ENCODE measurements at regions not wholly inside any gene's neighbourhood (a gene's known extent, or its start where the extent isn't known, plus 50 kb on each side); places are given as distances from the start of the nearest gene placed in this dataset.
"Not testable (repeated sequence)": the region's sequence is repeated elsewhere in the genome, so short reads cannot be mapped to it uniquely, and the experiment has no call there.

- peak overlapping the region; percentile 62 for H3K4me3 ChIP-seq (ENCODE audit: insufficient read depth, low read length)
- peaks cover 54% of the 10 kb centered on the region for H3K4me1 ChIP-seq (ENCODE audit: insufficient read depth, low read length)
- H4K20me1 ChIP-seq (ENCODE audit: insufficient read depth, low read length): peaks cover 19% of the 10 kb centered on the region
- DNase-seq (ENCODE audit: insufficient read length, low spot score, missing footprints): peak; percentile 78
- H3K27ac ChIP-seq (ENCODE audit: low read depth, low read length): peak overlapping the region; percentile 91
- H3K36me3 ChIP-seq (ENCODE audit: insufficient read depth, low read length): peaks cover 69% of the 10 kb centered on the region
- peaks cover 92% of the 10 kb centered on the region for H3K79me2 ChIP-seq (ENCODE audit: insufficient read depth, low read length)
- no peak overlapping the region for H2AFZ ChIP-seq (ENCODE audit: low read length)
- H3K4me2 ChIP-seq (ENCODE audit: insufficient read depth, low read length): peak overlapping the region; percentile 89
- no peaks in the 10 kb centered on the region for H3K27me3 ChIP-seq (ENCODE audit: insufficient read depth, low read length)
- no peak for TF ChIP-seq CTCF (IDR thresholded peaks at IDR 0.05; ENCODE audit: extremely low read depth, low read depth, low read length)
- no peaks in the 10 kb centered on the region for H3K9me3 ChIP-seq (ENCODE audit: low read depth, low read length)
Observed at GRCh38 chr7:130956417-130957136, 222.6 kb upstream of the KLF14 start.

- TF ChIP-seq CTCF (IDR thresholded peaks at IDR 0.05; ENCODE audit: extremely low read depth, low read depth, low read length): no peak
- Histone ChIP-seq H3K4me1 (ENCODE audit: insufficient read depth, low read length) (peaks cover 60% of the 10 kb centered on the region), H2AFZ (ENCODE audit: low read length) (no peak overlapping the region), H3K27ac (ENCODE audit: low read depth, low read length) (peak overlapping the region; percentile 91), H4K20me1 (ENCODE audit: insufficient read depth, low read length) (peaks cover 15% of the 10 kb centered on the region), H3K4me3 (ENCODE audit: insufficient read depth, low read length) (peak overlapping the region; percentile 62), H3K79me2 (ENCODE audit: insufficient read depth, low read length) (peaks cover 91% of the 10 kb centered on the region), H3K27me3 (ENCODE audit: insufficient read depth, low read length) (no peaks in the 10 kb centered on the region), H3K36me3 (ENCODE audit: insufficient read depth, low read length) (peaks cover 63% of the 10 kb centered on the region), H3K9me3 (ENCODE audit: low read depth, low read length) (no peaks in the 10 kb centered on the region), H3K4me2 (ENCODE audit: insufficient read depth, low read length) (peak overlapping the region; percentile 89)
- DNase-seq (ENCODE audit: insufficient read length, low spot score, missing footprints): no peak
Observed at GRCh38 chr7:130957137-130957513, 223.1 kb upstream of the KLF14 start.

- H3K9me3 ChIP-seq (ENCODE audit: low read depth, low read length); DNase-seq (ENCODE audit: insufficient read length, low spot score, missing footprints); H2AFZ ChIP-seq (ENCODE audit: low read length); H3K27me3 ChIP-seq (ENCODE audit: insufficient read depth, low read length): not testable (repeated sequence)
- Histone ChIP-seq H3K79me2 (ENCODE audit: insufficient read depth, low read length) (peaks cover 91% of the 10 kb centered on the region), H3K36me3 (ENCODE audit: insufficient read depth, low read length) (peaks cover 56% of the 10 kb centered on the region), H3K4me3 (ENCODE audit: insufficient read depth, low read length) (peak overlapping the region; percentile 22), H3K4me2 (ENCODE audit: insufficient read depth, low read length) (peak overlapping the region; percentile 89), H4K20me1 (ENCODE audit: insufficient read depth, low read length) (peaks cover 12% of the 10 kb centered on the region), H3K4me1 (ENCODE audit: insufficient read depth, low read length) (peaks cover 65% of the 10 kb centered on the region), H3K27ac (ENCODE audit: low read depth, low read length) (peak overlapping the region; percentile 91)
Observed at GRCh38 chr7:130957722-130958435, 223.9 kb upstream of the KLF14 start.

- H3K27ac ChIP-seq (ENCODE audit: low read depth, low read length): peak overlapping the region; percentile 100
- peaks cover 52% of the 10 kb centered on the region for H3K36me3 ChIP-seq (ENCODE audit: insufficient read depth, low read length)
- peak overlapping the region; percentile 89 for H3K4me2 ChIP-seq (ENCODE audit: insufficient read depth, low read length)
- no peaks in the 10 kb centered on the region for H3K9me3 ChIP-seq (ENCODE audit: low read depth, low read length)
- H2AFZ ChIP-seq (ENCODE audit: low read length): no peak overlapping the region
- H3K79me2 ChIP-seq (ENCODE audit: insufficient read depth, low read length): peaks cover 91% of the 10 kb centered on the region
- H3K4me3 ChIP-seq (ENCODE audit: insufficient read depth, low read length): peak overlapping the region; percentile 71
- no peak for DNase-seq (ENCODE audit: insufficient read length, low spot score, missing footprints)
- H4K20me1 ChIP-seq (ENCODE audit: insufficient read depth, low read length): peaks cover 9% of the 10 kb centered on the region
- TF ChIP-seq CTCF (IDR thresholded peaks at IDR 0.05; ENCODE audit: extremely low read depth, low read depth, low read length): no peak
- peaks cover 65% of the 10 kb centered on the region for H3K4me1 ChIP-seq (ENCODE audit: insufficient read depth, low read length)
- no peaks in the 10 kb centered on the region for H3K27me3 ChIP-seq (ENCODE audit: insufficient read depth, low read length)
Observed at GRCh38 chr7:130958846-130959245, 224.8 kb upstream of the KLF14 start.
